ENCODE measurements at regions not wholly inside any gene's neighbourhood (a gene's known extent, or its start where the extent isn't known, plus 50 kb on each side); places are given as distances from the start of the nearest gene placed in this dataset.
A peak's percentile ranks its signal among the peaks of the same experiment; 100 is the strongest.
"Not testable (repeated sequence)": the region's sequence is repeated elsewhere in the genome, so short reads cannot be mapped to it uniquely, and the experiment has no call there.

DNA sequence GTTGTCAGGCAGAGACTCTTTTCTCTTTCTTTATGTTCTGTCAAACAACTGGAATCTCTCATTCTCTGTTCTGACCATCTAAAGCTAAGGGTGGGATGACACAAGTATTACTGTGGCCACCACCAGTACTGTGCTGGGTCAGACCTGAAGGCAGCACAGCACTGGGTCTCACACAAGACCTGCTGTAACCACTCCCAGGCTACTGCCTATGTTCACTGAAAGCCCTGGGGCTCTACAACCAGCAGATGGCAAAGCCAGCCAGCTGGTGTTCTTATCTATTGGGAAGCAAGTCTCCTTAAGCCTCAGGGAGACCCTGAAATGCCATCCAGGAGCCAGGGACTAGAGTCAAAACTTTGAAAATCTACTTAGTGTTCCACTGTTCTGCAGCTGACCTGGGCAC, 189.5 kb downstream of the SLCO4C1 start:
- H3K4me3 Mint-ChIP-seq: no peak overlapping the region
- H3K27me3 Mint-ChIP-seq (ENCODE audit: low read depth, poor library complexity): no peaks in the 10 kb centered on the region
- no peaks in the 10 kb centered on the region for H3K36me3 Mint-ChIP-seq (ENCODE audit: low read depth)
- H3K9me3 Mint-ChIP-seq: peaks cover 3% of the 10 kb centered on the region
- no peak overlapping the region for H3K27ac Mint-ChIP-seq
- no peaks in the 10 kb centered on the region for H3K4me1 Mint-ChIP-seq
- TF ChIP-seq, protein P1, sequence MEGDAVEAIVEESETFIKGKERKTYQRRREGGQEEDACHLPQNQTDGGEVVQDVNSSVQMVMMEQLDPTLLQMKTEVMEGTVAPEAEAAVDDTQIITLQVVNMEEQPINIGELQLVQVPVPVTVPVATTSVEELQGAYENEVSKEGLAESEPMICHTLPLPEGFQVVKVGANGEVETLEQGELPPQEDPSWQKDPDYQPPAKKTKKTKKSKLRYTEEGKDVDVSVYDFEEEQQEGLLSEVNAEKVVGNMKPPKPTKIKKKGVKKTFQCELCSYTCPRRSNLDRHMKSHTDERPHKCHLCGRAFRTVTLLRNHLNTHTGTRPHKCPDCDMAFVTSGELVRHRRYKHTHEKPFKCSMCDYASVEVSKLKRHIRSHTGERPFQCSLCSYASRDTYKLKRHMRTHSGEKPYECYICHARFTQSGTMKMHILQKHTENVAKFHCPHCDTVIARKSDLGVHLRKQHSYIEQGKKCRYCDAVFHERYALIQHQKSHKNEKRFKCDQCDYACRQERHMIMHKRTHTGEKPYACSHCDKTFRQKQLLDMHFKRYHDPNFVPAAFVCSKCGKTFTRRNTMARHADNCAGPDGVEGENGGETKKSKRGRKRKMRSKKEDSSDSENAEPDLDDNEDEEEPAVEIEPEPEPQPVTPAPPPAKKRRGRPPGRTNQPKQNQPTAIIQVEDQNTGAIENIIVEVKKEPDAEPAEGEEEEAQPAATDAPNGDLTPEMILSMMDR (IDR thresholded peaks at IDR 0.05): no peak
- no peak for DNase-seq

DNA sequence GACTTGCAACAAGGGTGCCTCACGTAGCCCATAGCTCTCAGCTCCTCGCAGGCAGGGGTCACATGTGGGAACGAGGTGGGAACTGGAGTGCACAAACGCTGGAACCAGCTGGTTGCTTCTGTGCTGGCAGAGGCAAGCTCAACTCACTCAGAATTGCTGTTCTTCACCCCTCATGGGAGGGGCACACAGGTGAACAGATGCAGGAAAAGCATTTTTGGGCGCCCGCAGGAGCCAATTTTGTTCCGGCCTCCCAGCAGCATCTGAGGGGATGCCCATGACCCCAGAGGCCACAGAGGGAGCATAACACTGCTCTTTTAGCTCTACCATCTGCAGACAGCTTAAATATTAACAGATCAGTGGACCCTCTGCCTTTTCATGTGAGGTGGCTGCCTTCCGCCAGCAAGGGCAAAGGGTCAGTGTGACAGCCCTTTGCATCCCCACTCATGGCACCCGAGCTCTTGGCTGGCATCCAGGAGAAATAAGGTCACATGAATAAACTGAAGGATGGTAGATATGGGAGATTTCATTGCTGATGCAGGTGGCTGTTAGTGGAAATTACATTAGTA, 196.2 kb downstream of the SLCO4C1 start:
- Mint-ChIP-seq H3K36me3 (ENCODE audit: low read depth) (no peaks in the 10 kb centered on the region), H3K9me3 (peaks cover 5% of the 10 kb centered on the region), H3K27me3 (ENCODE audit: low read depth, poor library complexity) (no peaks in the 10 kb centered on the region), H3K4me1 (peaks cover 4% of the 10 kb centered on the region), H3K27ac (no peak overlapping the region), H3K4me3 (no peak overlapping the region)
- TF ChIP-seq, protein P1 (IDR thresholded peaks at IDR 0.05): no peak
- DNase-seq: no peak

DNA sequence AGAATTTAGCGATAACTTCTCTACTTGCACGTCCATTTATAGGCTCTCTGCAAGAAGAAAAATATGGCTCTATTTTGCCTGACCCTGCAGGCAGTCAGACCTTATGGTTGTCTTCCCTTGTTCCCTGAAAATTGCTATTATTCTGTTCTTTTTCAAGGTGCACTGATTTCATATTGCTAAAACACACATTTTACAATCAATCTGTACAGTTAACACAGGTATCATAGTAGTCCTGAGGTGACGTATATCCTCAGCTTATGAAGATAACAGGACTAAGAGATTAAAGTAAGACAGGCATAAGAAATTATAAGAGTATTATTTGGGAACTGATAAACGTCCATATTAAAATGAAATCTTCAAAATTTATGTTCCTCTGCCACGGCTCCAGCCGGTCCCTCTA, 197.0 kb downstream of the SLCO4C1 start:
- not testable (repeated sequence) for H3K9me3 Mint-ChIP-seq; H3K4me1 Mint-ChIP-seq; H3K27ac Mint-ChIP-seq; H3K36me3 Mint-ChIP-seq (ENCODE audit: low read depth); H3K4me3 Mint-ChIP-seq; H3K27me3 Mint-ChIP-seq (ENCODE audit: low read depth, poor library complexity); DNase-seq

GRCh38 chr5:102098606-102099005, 197.5 kb downstream of the SLCO4C1 start:
- H3K27ac Mint-ChIP-seq; H3K9me3 Mint-ChIP-seq; H3K4me3 Mint-ChIP-seq; H3K4me1 Mint-ChIP-seq; H3K36me3 Mint-ChIP-seq (ENCODE audit: low read depth); H3K27me3 Mint-ChIP-seq (ENCODE audit: low read depth, poor library complexity); DNase-seq: not testable (repeated sequence)

GRCh38 chr5:102090770-102091169, 205.3 kb downstream of the SLCO4C1 start:
- TF ChIP-seq, protein P1 (IDR thresholded peaks at IDR 0.05): peak; percentile 47
- Mint-ChIP-seq H3K27me3 (ENCODE audit: low read depth, poor library complexity) (no peaks in the 10 kb centered on the region), H3K27ac (no peak overlapping the region), H3K4me3 (no peak overlapping the region), H3K36me3 (ENCODE audit: low read depth) (no peaks in the 10 kb centered on the region), H3K9me3 (peaks cover 9% of the 10 kb centered on the region), H3K4me1 (no peaks in the 10 kb centered on the region)
- DNase-seq: peak; percentile 13

GRCh38 chr5:102089883-102090282, 206.2 kb downstream of the SLCO4C1 start:
- no peaks in the 10 kb centered on the region for H3K27me3 Mint-ChIP-seq (ENCODE audit: low read depth, poor library complexity)
- TF ChIP-seq, protein P1 (IDR thresholded peaks at IDR 0.05): no peak
- H3K36me3 Mint-ChIP-seq (ENCODE audit: low read depth): no peaks in the 10 kb centered on the region
- no peak for DNase-seq
- peaks cover 9% of the 10 kb centered on the region for H3K9me3 Mint-ChIP-seq
- H3K27ac Mint-ChIP-seq: no peak overlapping the region
- H3K4me1 Mint-ChIP-seq: no peaks in the 10 kb centered on the region
- no peak overlapping the region for H3K4me3 Mint-ChIP-seq

GRCh38 chr5:102087906-102088305, 208.2 kb downstream of the SLCO4C1 start:
- TF ChIP-seq, protein P1 (IDR thresholded peaks at IDR 0.05): no peak
- H3K27ac Mint-ChIP-seq: no peak overlapping the region
- no peaks in the 10 kb centered on the region for H3K27me3 Mint-ChIP-seq (ENCODE audit: low read depth, poor library complexity)
- no peaks in the 10 kb centered on the region for H3K36me3 Mint-ChIP-seq (ENCODE audit: low read depth)
- peaks cover 6% of the 10 kb centered on the region for H3K9me3 Mint-ChIP-seq
- no peak overlapping the region for H3K4me3 Mint-ChIP-seq
- DNase-seq: no peak
- no peaks in the 10 kb centered on the region for H3K4me1 Mint-ChIP-seq

Measured in nephron progenitor cell (in vitro differentiated cells).